Stimulated activated CD4-positive, alpha-beta T cell treated with anti-CD3 and anti-CD28 coated beads, Interleukin-4, amount 100 ng/mL, for 48 hours (primary cell): ENCODE measurements at regions not wholly inside any gene's neighbourhood (a gene's known extent, or its start where the extent isn't known, plus 50 kb on each side); places are given as distances from the start of the nearest gene placed in this dataset.

Source experiments
- DNase-seq, 2 donors: peaks; one replicate each; pipeline ENCODE4 v3.0.0-alpha.2; 2020; ENCODE audit warnings: low read depth in 2 of 2

- DNase-seq = no peak
Measured at GRCh38 chr7:18250133-18250532, 222.5 kb upstream of the PRPS1L1 start.

DNA sequence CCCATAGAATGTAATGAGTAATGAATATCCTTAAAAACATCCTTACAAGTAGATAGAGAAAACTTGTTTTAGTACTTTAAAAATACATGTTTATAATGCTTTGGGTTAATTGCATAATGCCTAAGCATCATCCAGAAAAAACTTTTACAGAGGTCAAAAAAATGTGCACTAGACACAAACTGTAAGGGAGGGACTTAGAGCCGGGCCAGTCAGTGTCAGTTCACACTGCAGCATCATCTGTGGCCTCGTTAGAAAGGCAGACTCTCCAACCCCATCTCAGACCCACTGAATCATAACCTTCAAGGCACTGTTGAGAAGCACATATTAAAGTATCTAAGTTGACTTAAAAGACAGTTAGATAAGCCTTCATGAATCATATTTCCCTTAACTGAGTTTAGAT, 230.1 kb upstream of the PRPS1L1 start:
- DNase-seq = no peak

GRCh38 chr7:18262058-18262457, 233.5 kb upstream of the HDAC9 start:
- no peak for DNase-seq

DNA sequence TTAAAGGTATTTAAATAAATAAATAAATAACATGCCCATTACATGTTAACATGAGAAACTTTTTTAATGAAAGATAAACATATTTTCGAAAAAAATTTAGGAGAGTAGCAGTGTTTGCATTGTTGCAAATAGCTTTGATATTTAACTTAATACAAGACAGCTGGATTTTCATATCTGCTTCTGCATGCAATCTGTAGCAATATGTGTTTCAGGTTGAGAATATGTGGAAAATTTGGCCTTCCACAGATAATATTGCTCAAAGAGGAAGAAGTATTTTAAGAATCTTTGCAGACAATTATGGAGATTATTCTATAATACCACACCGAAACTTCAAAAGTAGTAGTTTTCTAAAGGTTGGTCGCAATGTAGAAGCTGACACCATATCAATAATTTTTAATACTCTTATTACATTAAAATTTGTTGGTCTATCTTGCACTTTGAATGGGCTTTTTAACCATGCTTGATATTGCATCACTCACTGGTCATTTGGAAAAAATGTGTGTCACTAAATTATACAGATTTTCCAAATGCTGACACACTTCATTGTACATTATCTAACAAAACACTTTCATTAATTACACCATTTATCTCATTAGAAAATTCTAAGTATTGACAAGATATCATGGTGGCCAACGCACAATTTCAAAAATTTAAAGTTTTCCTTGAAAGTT, 229.8 kb upstream of the HDAC9 start:
- DNase-seq = no peak

DNA sequence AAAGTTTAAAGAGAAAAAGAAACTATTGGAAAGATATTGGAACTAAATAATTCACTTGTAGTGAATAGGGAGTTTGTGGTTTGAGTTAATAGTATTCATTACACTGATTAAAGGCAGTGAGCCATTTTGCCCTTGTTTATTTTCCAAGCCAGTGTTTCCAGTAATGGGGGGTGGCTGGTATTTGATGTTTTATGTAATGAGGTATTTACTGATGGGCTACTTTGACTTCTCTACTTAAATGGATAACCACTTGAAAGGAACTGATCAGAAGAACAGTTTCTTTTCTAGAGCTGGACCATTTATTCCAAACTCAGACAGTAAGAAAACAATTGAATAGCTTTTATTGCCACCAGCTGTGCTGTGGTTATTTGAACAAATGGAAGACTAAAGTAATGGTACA, 227.0 kb upstream of the HDAC9 start:
- no peak for DNase-seq

DNA sequence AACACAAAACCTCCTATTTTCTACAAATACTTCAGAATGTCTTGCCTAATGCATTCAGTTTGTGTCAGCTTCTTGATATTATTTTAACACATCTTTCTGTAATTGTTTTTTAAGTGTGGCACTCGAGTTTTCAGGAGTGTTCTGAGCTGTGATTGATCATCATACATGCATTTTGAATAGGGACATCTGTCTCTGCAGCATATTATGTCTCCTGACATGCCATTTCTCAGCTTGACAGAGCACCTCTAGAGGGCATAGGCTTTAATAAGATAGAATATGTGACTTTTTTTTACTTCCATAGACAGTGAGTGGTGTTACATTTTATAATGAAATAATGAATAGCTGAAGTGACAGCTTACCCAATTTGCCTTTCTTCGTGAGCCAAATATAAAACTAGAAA, 219.2 kb upstream of the HDAC9 start:
- DNase-seq = no peak

- DNase-seq = no peak
Measured at GRCh38 chr7:18278316-18278715, 217.2 kb upstream of the HDAC9 start.

- DNase-seq = no peak
Measured at GRCh38 chr7:18283045-18283444, 212.5 kb upstream of the HDAC9 start.

DNA sequence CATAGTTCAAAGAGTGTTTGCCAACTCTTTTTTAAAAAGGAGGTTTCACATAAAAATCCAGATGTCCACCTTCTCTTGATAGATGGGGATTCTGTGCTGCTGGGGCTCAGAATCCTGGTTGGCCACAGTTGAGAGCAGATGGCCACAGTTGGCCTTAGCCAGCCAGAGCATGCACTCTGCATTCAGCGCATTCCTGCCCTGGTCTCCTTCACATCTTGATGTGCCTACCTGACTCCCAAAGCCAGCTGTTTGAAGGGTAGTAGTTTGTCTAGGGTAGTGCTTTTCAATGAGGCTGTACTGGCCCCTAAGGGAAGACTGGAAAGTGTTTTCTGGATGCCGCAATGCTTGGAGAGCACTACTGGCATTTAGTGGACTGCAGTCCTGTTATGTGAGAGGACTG, 208.1 kb upstream of the HDAC9 start:
- no peak for DNase-seq

- DNase-seq = no peak
Measured at GRCh38 chr7:18288322-18289037, 207.1 kb upstream of the HDAC9 start.

- no peak for DNase-seq
Measured at GRCh38 chr7:18289788-18290187, 205.8 kb upstream of the HDAC9 start.

- no peak for DNase-seq
Measured at GRCh38 chr7:18290223-18290622, 205.3 kb upstream of the HDAC9 start.

- no peak for DNase-seq
Measured at GRCh38 chr7:18290865-18291264, 204.7 kb upstream of the HDAC9 start.

DNA sequence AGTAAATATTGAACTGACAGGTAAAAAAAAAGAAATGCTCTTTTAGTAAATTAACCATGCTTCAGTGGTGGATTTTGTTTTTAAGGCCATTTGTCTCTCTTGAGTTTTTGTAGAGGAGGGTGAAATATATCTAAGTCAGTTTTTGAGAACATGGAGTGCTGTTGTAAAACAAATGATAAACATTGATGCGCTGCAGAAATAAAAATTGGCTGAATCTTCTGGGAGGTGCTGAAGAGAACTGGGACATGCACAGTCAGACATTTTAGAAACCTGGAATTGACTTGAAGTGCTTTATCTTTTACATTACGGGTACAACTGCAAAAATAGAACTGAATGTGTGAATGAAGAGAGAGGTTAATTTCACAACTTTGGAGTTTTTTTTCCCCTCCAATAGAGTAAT, 203.0 kb upstream of the HDAC9 start:
- DNase-seq = no peak

DNA sequence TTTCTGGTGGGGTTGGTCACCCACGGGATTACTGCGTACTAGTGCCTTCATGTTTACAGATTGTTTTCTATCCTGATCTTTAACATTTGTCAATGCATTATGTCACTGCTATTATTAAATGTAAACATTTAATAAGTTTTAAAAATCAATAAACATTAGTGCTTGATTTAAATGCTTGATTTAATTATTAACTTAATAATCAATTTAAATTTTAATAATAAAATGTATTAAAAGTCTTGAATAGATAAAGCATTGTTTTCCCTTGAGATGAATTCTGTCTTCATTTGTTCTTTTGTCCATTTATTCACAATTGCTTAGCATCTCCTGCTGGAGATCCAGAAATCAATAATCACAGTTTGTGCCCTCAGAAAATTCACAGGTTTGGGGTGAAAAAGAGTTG, 201.8 kb upstream of the HDAC9 start:
- DNase-seq = no peak

DNA sequence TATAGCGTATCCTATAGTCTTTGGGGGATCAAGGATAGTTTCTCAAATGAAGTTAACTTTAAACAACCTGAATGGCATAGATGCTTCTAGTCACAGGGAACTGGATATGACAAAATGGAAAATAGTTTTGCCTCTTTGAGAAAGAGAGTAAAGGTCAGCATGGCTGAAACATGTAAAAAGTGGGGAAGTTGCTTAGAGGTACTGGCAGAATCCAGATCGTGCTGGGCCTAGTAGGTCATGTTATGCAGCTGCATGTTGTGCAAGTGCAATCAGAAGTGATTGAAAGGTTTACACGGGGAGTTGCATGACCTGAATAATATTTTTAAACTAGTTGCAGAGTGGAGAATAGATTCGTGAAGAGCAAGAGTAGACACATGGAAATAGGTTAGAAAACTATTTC, 201.1 kb upstream of the HDAC9 start:
- DNase-seq = no peak

DNA sequence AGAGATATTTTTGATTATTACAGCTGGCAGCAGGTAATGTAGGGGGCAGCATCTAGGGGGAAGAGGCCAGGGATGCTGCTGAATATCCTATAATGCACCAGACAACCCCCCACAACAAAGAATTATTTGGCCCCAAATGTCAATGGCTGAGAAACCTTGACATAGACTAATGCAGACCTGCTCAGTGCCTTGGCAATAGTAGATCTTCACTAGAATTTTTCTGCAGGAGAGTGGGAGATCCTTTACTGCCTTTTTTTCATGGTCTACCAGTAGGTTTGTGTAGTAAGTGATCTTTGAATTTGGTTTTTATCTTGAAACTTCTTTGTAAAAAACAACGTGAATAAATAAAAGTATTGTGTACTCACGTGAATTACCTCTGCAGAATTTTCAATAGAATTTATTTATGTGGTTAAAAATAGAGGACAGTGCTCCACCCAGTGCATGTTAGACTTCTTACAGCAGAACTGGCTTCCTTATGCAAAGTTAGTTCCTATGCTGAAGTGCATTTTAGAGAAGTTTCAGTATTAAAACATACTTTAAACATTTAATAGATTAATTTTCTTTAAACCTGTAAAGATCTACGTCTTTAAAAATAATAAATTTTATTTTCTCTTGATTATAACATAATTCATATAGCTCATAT, 199.6 kb upstream of the HDAC9 start:
- DNase-seq = no peak

DNA sequence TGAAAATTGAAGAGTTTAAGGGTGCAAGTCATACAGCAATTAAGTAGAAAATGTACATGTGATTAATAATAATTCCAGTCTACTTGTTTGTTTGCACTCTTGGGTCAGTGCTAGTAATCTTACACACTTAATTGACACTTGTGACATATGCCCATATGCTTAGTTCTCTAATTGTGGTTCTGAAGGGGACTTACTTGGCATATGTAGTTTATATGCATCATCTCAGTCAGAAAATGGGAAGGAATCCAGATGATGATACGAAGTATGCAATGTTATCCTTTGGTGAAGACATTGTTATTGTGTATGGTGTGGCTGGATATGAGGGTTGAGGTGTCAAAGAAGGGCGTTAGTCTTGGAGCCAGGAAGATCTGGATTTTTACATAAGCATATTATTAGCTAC, 193.5 kb upstream of the HDAC9 start:
- DNase-seq = no peak

GRCh38 chr7:18305866-18306265, 189.7 kb upstream of the HDAC9 start:
- DNase-seq = no peak

DNA sequence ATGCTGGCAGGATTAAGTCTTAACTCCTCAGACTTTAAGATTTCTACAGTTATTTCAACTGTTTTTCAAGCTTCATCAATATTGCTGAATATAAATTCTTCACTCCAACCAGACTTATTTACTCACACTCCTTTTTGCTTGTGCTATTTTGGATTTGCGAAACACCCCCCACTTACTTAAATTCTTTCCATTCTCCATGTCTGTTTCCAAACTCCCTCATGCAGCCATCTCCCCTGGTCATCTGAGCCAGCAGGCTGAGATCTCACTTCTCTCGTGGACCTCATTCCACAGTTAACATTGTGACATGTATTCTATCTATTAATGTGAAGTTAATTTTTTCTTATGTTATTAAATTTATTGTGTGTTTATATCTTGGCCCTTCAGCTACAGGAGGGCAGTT, 188.9 kb upstream of the HDAC9 start:
- no peak for DNase-seq

DNA sequence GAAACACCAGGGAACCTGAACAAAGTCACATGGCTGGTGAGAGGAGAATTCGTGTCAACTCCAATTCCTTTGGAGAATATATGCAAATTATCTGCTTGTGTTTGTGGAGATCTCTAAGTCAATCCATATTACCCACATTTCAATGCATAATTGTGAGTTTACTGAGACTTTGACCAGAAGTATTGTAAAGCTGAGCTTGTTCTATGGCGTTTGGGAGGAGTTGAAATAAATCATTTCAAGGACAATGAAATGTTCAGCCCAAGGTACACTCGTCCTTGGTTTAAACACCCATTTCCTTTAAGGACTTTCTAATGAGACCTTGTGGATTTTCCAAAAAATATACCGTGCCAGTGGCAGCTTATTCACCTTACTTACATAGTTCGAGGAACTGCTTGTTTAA, 186.6 kb upstream of the HDAC9 start:
- no peak for DNase-seq

- DNase-seq = no peak
Measured at GRCh38 chr7:18312482-18312881, 183.1 kb upstream of the HDAC9 start.

DNA sequence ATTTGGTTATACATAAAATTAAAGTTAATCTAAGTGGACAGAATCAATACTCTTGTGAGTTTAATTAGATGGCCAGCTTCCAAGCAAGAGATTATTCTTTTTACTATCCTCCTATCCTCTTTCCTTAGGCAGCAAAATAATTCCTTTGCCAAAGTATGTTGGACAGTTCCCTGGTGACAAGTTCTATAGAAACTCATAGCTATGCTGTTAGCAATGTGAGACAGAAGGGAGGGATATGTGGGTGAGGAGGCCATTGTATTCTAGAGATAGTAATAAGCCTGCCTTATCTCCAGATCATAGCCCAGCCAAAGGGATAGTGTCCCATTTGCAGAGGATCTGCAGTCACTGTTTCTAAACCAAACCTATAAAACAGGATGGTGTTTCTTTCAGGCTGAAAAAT, 181.6 kb upstream of the HDAC9 start:
- DNase-seq = no peak
